Osteocyte (in vitro differentiated cells): ENCODE measurements at regions not wholly inside any gene's neighbourhood (a gene's known extent, or its start where the extent isn't known, plus 50 kb on each side); places are given as distances from the start of the nearest gene placed in this dataset.

ENCODE experiments used
- DNase-seq: peaks from one replicate; pipeline ENCODE4 v3.0.0; 2021; ENCODE audit warnings: mixed read lengths; ENCODE audit not compliant: unreplicated experiment; ENCODE audit errors: extremely low spot score
- H3K27ac Mint-ChIP-seq: one replicate; pipeline ENCODE4 v1.8.0; 2021; ENCODE audit warnings: mild to moderate bottlenecking, mixed read lengths; ENCODE audit not compliant: unreplicated experiment
- H3K27me3 Mint-ChIP-seq: one replicate; pipeline ENCODE4 v1.8.0; 2021; ENCODE audit warnings: mixed read lengths; ENCODE audit not compliant: unreplicated experiment
- H3K36me3 Mint-ChIP-seq: one replicate; pipeline ENCODE4 v1.8.0; 2021; ENCODE audit warnings: mixed read lengths; ENCODE audit not compliant: unreplicated experiment
- H3K4me1 Mint-ChIP-seq: one replicate; pipeline ENCODE4 v1.8.0; 2021; ENCODE audit warnings: mixed read lengths; ENCODE audit not compliant: unreplicated experiment
- H3K4me3 Mint-ChIP-seq: one replicate; pipeline ENCODE4 v1.8.0; 2021; ENCODE audit warnings: mild to moderate bottlenecking, moderate library complexity, mixed read lengths; ENCODE audit not compliant: unreplicated experiment
- H3K9me3 Mint-ChIP-seq: one replicate; pipeline ENCODE4 v1.8.0; 2021; ENCODE audit warnings: mixed read lengths; ENCODE audit not compliant: unreplicated experiment
- CTCF ChIP-seq: fragments of 200-600 bp; sonication (generic); IDR thresholded peaks from 2 replicates; pipeline ENCODE4 v1.5.0; 2021; ENCODE audit warnings: antibody characterized with exemption, mild to moderate bottlenecking, moderate library complexity

GRCh38 chr1:193626695-193627094 lies 440.3 kb upstream of the B3GALT2 start:
- no peak for DNase-seq
- H3K36me3 Mint-ChIP-seq, result no peaks in the 10 kb centered on the region
- H3K9me3 Mint-ChIP-seq, result peaks cover 7% of the 10 kb centered on the region
- TF ChIP-seq CTCF, result no peak
- peaks cover 17% of the 10 kb centered on the region for H3K4me1 Mint-ChIP-seq
- H3K27me3 Mint-ChIP-seq, result no peaks in the 10 kb centered on the region
- H3K27ac Mint-ChIP-seq, result no peak overlapping the region
- H3K4me3 Mint-ChIP-seq, result no peak overlapping the region

DNA sequence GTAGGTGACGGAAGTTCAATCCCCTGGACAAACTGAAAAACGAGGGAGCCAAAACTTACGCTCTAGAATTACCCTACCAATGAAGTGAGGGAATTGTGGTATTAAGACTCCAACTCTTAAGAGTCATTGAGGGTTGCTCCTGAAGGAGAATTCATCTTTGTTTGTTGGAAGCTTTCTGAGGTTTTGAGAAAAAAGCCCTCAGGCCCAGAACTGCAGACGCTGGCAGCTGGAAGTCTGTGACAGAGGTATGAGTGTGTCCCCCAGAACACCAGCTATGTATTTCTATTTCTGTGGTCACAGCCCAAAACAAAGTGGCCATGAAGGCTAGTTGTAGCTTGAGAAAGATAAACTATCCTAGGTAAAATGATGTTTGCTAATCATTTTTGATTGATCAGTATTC lies 438.8 kb upstream of the B3GALT2 start:
- no peak for TF ChIP-seq CTCF
- no peak overlapping the region for H3K4me3 Mint-ChIP-seq
- DNase-seq, result no peak
- H3K9me3 Mint-ChIP-seq, result peaks cover 3% of the 10 kb centered on the region
- no peaks in the 10 kb centered on the region for H3K36me3 Mint-ChIP-seq
- H3K4me1 Mint-ChIP-seq, result peaks cover 14% of the 10 kb centered on the region
- no peak overlapping the region for H3K27ac Mint-ChIP-seq
- H3K27me3 Mint-ChIP-seq, result no peaks in the 10 kb centered on the region

DNA sequence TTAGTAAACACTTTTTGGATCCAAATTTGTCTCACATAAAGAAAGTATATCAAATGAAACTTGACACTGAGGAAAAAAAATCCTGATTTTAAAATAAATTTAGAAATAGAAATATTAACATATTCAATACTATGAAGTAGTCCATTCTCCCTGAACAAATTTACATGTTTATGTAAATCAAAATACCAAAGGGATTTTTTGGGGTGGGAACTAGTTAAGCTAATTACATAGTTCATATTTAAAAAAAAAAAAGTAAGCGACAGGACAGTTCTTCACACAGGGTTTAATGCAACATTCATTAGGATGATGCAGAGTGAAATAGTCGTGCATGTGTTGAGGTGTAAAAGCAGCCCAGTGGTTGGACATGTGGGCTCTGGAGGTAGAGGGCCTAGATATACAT lies 433.5 kb upstream of the B3GALT2 start:
- no peak for DNase-seq
- no peaks in the 10 kb centered on the region for H3K4me1 Mint-ChIP-seq
- H3K4me3 Mint-ChIP-seq, result no peak overlapping the region
- H3K36me3 Mint-ChIP-seq, result no peaks in the 10 kb centered on the region
- TF ChIP-seq CTCF, result no peak
- no peaks in the 10 kb centered on the region for H3K27me3 Mint-ChIP-seq
- peaks cover 17% of the 10 kb centered on the region for H3K9me3 Mint-ChIP-seq
- no peak overlapping the region for H3K27ac Mint-ChIP-seq

- Mint-ChIP-seq H3K27ac (no peak overlapping the region), H3K4me3 (no peak overlapping the region), H3K9me3 (peaks cover 17% of the 10 kb centered on the region), H3K27me3 (no peaks in the 10 kb centered on the region), H3K36me3 (no peaks in the 10 kb centered on the region), H3K4me1 (no peaks in the 10 kb centered on the region)
- DNase-seq, result no peak
- TF ChIP-seq CTCF, result no peak
Measured at GRCh38 chr1:193614817-193615216, 428.4 kb upstream of the B3GALT2 start.

- no peak for TF ChIP-seq CTCF
- no peaks in the 10 kb centered on the region for H3K27me3 Mint-ChIP-seq
- no peak for DNase-seq
- H3K27ac Mint-ChIP-seq, result no peak overlapping the region
- peaks cover 14% of the 10 kb centered on the region for H3K9me3 Mint-ChIP-seq
- no peak overlapping the region for H3K4me3 Mint-ChIP-seq
- no peaks in the 10 kb centered on the region for H3K4me1 Mint-ChIP-seq
- no peaks in the 10 kb centered on the region for H3K36me3 Mint-ChIP-seq
Measured at GRCh38 chr1:193614275-193614674, 427.9 kb upstream of the B3GALT2 start.
